B cell (primary cell): ENCODE measurements at regions not wholly inside any gene's neighbourhood (a gene's known extent, or its start where the extent isn't known, plus 50 kb on each side); places are given as distances from the start of the nearest gene placed in this dataset.

Source experiments
- ATAC-seq: fragments of 200-7000 bp; cut with Tn5 transposase; one replicate; pipeline ENCODE4 v1.10.0; 2021; ENCODE audit warnings: low read depth, mild to moderate bottlenecking, moderate number of reproducible peaks, moderate library complexity
- CTCF ChIA-PET: fragments of 350-600 bp; sonication (Branson Sonifier 250); formaldehyde crosslinking; loops from one replicate; lab custom pipeline; 2021; ENCODE audit warnings: antibody characterized with exemption, inconsistent platforms; lab: Charles Lee
- POLR2A ChIA-PET: fragments of 350-600 bp; sonication (Branson Sonifier 250); formaldehyde crosslinking; loops from one replicate; lab custom pipeline; 2021; ENCODE audit warnings: antibody characterized with exemption; lab: Charles Lee
- DNase-seq: peaks from one replicate; pipeline ENCODE4 v3.0.0; 2013
- H2AFZ ChIP-seq: 2 replicates; pipeline ENCODE4 v1.6.1; 2012; ENCODE audit warnings: mild to moderate bottlenecking, low read depth, low read length; ENCODE audit not compliant: insufficient read depth, poor library complexity, severe bottlenecking
- H3K27ac ChIP-seq, 2 donors: 1 replicate in 1 of 2; 2 replicates in 1 of 2; pipeline ENCODE4 v1.5.1; 2012 to 2013; ENCODE audit warnings: low read length in 2 of 2, mild to moderate bottlenecking in 2 of 2, moderate library complexity in 1 of 2
- H3K27me3 ChIP-seq, 4 experiments: fragments of 200-600 bp in 1 of 4; sonication (generic) in 1 of 4; replicated peaks in 1 of 4; 1 replicate in 2 of 4; 2 replicates in 2 of 4; pipeline versions ENCODE4 v1.6.1 to v1.7.0; 2013 to 2016; ENCODE audit warnings: low read length in 3 of 4, mild to moderate bottlenecking in 2 of 4, mixed read lengths in 1 of 4, moderate library complexity in 1 of 4; ENCODE audit not compliant: insufficient read depth in 4 of 4, control insufficient read depth in 3 of 4; ENCODE audit errors: control extremely low read depth in 1 of 4
- H3K36me3 ChIP-seq, 2 experiments: replicated peaks in 1 of 2; 1 replicate in 1 of 2; 2 replicates in 1 of 2; pipeline versions ENCODE4 v1.6.1 to v1.7.1; 2013; ENCODE audit warnings: low read length in 1 of 2; ENCODE audit not compliant: insufficient read depth in 2 of 2, control insufficient read depth in 1 of 2; ENCODE audit errors: control extremely low read depth in 1 of 2, extremely low read depth in 1 of 2
- H3K4me1 ChIP-seq, 2 donors: fragments of 200-600 bp in 1 of 2; sonication (generic) in 1 of 2; 1 replicate in 1 of 2; 2 replicates in 1 of 2; pipeline versions ENCODE4 v1.5.1 to v1.6.1; 2013 to 2017; ENCODE audit warnings: low read length in 2 of 2; ENCODE audit not compliant: control insufficient read depth in 2 of 2, insufficient read depth in 2 of 2
- H3K4me2 ChIP-seq: replicated peaks from 2 replicates; pipeline ENCODE3; 2012; ENCODE audit warnings: mild to moderate bottlenecking, low read depth, low read length; ENCODE audit not compliant: poor library complexity, severe bottlenecking
- H3K4me3 ChIP-seq, 5 experiments: fragments of 200-600 bp in 1 of 5; sonication (generic) in 1 of 5; 1 replicate in 3 of 5; 2 replicates in 2 of 5; pipeline versions ENCODE4 v1.5.1 to v1.7.0; 2011 to 2016; ENCODE audit warnings: low read length in 4 of 5, mild to moderate bottlenecking in 4 of 5, low read depth in 2 of 5, control low read depth in 1 of 5, moderate library complexity in 1 of 5; ENCODE audit not compliant: insufficient read depth in 1 of 5; ENCODE audit errors: control extremely low read depth in 1 of 5, extremely low read depth in 1 of 5
- H3K79me2 ChIP-seq: fragments of 200-600 bp; sonication (generic); one replicate; pipeline ENCODE4 v1.6.0; 2016; ENCODE audit warnings: low read length; ENCODE audit not compliant: control insufficient read depth, insufficient read depth
- H3K9ac ChIP-seq: fragments of 200-600 bp; sonication (generic); 2 replicates; pipeline ENCODE4 v1.6.1; 2017; ENCODE audit warnings: mild to moderate bottlenecking, low read length, moderate library complexity
- H3K9me3 ChIP-seq, 3 donors: one replicate each; pipeline versions ENCODE4 v1.6.1 to v1.7.1; 2013; ENCODE audit warnings: low read length in 2 of 3; ENCODE audit not compliant: control insufficient read depth in 2 of 3, insufficient read depth in 1 of 3; ENCODE audit errors: control extremely low read depth in 1 of 3
- H4K20me1 ChIP-seq: 2 replicates; pipeline ENCODE4 v1.6.0; 2012; ENCODE audit warnings: mild to moderate bottlenecking, low read length; ENCODE audit not compliant: insufficient read depth, control insufficient read depth, poor library complexity, severe bottlenecking
- H3K27ac Mint-ChIP-seq: one replicate; pipeline ENCODE4 v1.8.0; 2021; ENCODE audit warnings: mixed read lengths
- H3K27me3 Mint-ChIP-seq: one replicate; pipeline ENCODE4 v1.8.0; 2021; ENCODE audit warnings: mixed read lengths
- H3K4me1 Mint-ChIP-seq: one replicate; pipeline ENCODE4 v1.8.0; 2021; ENCODE audit warnings: mixed read lengths
- H3K4me3 Mint-ChIP-seq: one replicate; pipeline ENCODE4 v1.8.0; 2021; ENCODE audit warnings: mixed read lengths
- H3K9me3 Mint-ChIP-seq: one replicate; pipeline ENCODE4 v1.8.0; 2022; ENCODE audit warnings: mixed read lengths; ENCODE audit not compliant: insufficient read depth
- CTCF ChIP-seq: fragments of 200-600 bp; IDR thresholded peaks from one replicate; pipeline ENCODE4 v1.8.0; 2022; ENCODE audit warnings: antibody characterized with exemption, mild to moderate bottlenecking
- EZH2 ChIP-seq: IDR thresholded peaks from 2 replicates; pipeline ENCODE4 v1.6.1; 2012; ENCODE audit warnings: borderline replicate concordance, low read depth, mild to moderate bottlenecking, moderate library complexity, low read length; ENCODE audit not compliant: insufficient read depth, poor library complexity, severe bottlenecking
- WGBS: methylation state at CpG from one replicate; pipeline ENCODE4 v1.1.5; 2013; ENCODE audit warnings: missing lambda C conversion rate; ENCODE audit not compliant: insufficient coverage; 5-methylcytosine and 5-hydroxymethylcytosine counted together
- intact Hi-C: fragments of 100-400 bp; cut with micrococcal nuclease; formaldehyde crosslinking; loops from one replicate; pipeline ENCODE4 v1.10.0; 2022

GRCh38 chr7:128153436-128153835, 87.6 kb upstream of the LEP start:
- H2AFZ ChIP-seq: no peak overlapping the region
- Mint-ChIP-seq H3K9me3 (no peaks in the 10 kb centered on the region), H3K27ac (no peak overlapping the region), H3K4me3 (no peak overlapping the region), H3K27me3 (peaks cover 33% of the 10 kb centered on the region), H3K4me1 (no peaks in the 10 kb centered on the region)
- 82% methylated on average over 6 of the region's 6 CpGs for WGBS
- no peaks in the 10 kb centered on the region for H3K9me3 ChIP-seq
- H3K79me2 ChIP-seq: no peaks in the 10 kb centered on the region
- no peak for TF ChIP-seq EZH2
- no peak overlapping the region for H3K9ac ChIP-seq
- H3K27ac ChIP-seq: no peak overlapping the region
- no peaks in the 10 kb centered on the region for H4K20me1 ChIP-seq
- no peaks in the 10 kb centered on the region for H3K4me1 ChIP-seq
- ATAC-seq: no peak
- H3K27me3 ChIP-seq: peaks cover 0 to 9% (median 1%) of the 10 kb centered on the region in 4 experiments
- ChIA-PET POLR2A (no interaction called here), CTCF (interaction anchor here (0.6 to 2.4 kb wide), 2 partner anchors 56 to 1406 kb away, joined by 3 to 11 read pairs; no protein-coding TSS in a partner anchor)
- no peak for DNase-seq
- intact Hi-C loops: no loop called here
- no peaks in the 10 kb centered on the region for H3K36me3 ChIP-seq
- H3K4me3 ChIP-seq: no peak overlapping the region
- H3K4me2 ChIP-seq: no peak overlapping the region

DNA sequence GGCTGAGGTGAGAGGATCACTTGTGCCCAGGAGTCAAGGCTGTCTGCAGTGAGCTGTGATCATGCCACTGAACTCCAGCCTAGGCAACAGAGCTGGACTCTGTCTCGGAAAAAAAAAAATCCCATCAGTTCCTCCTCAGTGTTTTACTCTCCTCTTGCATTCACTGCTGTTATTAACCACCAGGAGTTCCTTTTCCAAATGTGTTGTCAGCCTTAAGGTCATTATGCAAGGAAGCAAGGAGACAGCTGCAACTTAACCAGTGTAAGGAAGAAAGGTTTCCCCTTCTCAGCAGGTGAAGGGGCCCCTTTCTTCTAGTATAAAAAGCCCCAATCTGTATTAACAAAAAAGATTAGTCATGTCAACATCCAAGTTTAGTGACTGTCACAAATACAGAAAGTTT, 86.6 kb upstream of the LEP start:
- no peak overlapping the region for H3K4me2 ChIP-seq
- H3K27ac ChIP-seq: no peak overlapping the region
- Mint-ChIP-seq H3K4me3 (no peak overlapping the region), H3K4me1 (no peaks in the 10 kb centered on the region), H3K27me3 (peaks cover 29% of the 10 kb centered on the region), H3K27ac (no peak overlapping the region), H3K9me3 (no peaks in the 10 kb centered on the region)
- no peak overlapping the region for H2AFZ ChIP-seq
- ChIA-PET CTCF (interaction anchor here (0.7 to 2.4 kb wide), 3 partner anchors 19 to 124 kb away, joined by 3 to 11 read pairs (median 6); no protein-coding TSS in a partner anchor), POLR2A (no interaction called here)
- 83% methylated on average over 1 of the region's 1 CpG for WGBS
- DNase-seq: no peak
- no peaks in the 10 kb centered on the region for H3K36me3 ChIP-seq
- no peak overlapping the region for H3K4me3 ChIP-seq
- no peaks in the 10 kb centered on the region for H3K4me1 ChIP-seq
- no peak overlapping the region for H3K9ac ChIP-seq
- peaks cover 0 to 7% (median 1%) of the 10 kb centered on the region in 4 experiments for H3K27me3 ChIP-seq
- H3K79me2 ChIP-seq: no peaks in the 10 kb centered on the region
- no peak for ATAC-seq
- intact Hi-C loops: no loop called here
- no peaks in the 10 kb centered on the region for H4K20me1 ChIP-seq
- TF ChIP-seq CTCF (no peak), EZH2 (no peak)
- no peaks in the 10 kb centered on the region for H3K9me3 ChIP-seq
